Keratinocyte (primary cell): ENCODE measurements at regions not wholly inside any gene's neighbourhood (a gene's known extent, or its start where the extent isn't known, plus 50 kb on each side); places are given as distances from the start of the nearest gene placed in this dataset.
A peak's percentile ranks its signal among the peaks of the same experiment; 100 is the strongest.

Experiments used
- DNase-seq: peaks from one replicate; pipeline ENCODE4 v3.0.0-alpha.2; 2011; ENCODE audit warnings: low read depth, missing footprints, low spot score
- FAIRE-seq: peaks from 2 replicates; lab custom pipeline; 2011; peaks lifted over from hg19 to GRCh38; lab: Jason Lieb, UNC
- H2AFZ ChIP-seq: 2 replicates; pipeline ENCODE4 v1.6.0; 2012; ENCODE audit warnings: low read length, control low read depth, inconsistent platforms; ENCODE audit not compliant: control insufficient read depth
- H3K27ac ChIP-seq: 2 replicates; pipeline ENCODE4 v1.5.1; 2011; ENCODE audit warnings: low read length; ENCODE audit not compliant: control insufficient read depth, insufficient read depth
- H3K27me3 ChIP-seq: 3 replicates; pipeline ENCODE4 v1.6.0; 2011; ENCODE audit warnings: low read length; ENCODE audit not compliant: control insufficient read depth, insufficient read depth; ENCODE audit errors: extremely low read depth
- H3K36me3 ChIP-seq, 2 experiments: 2 replicates in 1 of 2; 3 replicates in 1 of 2; pipeline ENCODE4 v1.5.1; 2011; ENCODE audit warnings: low read length in 2 of 2, mild to moderate bottlenecking in 1 of 2; ENCODE audit not compliant: control insufficient read depth in 2 of 2, insufficient read depth in 2 of 2; ENCODE audit errors: extremely low read depth in 1 of 2
- H3K4me1 ChIP-seq: 3 replicates; pipeline ENCODE4 v1.5.1; 2011; ENCODE audit warnings: low read length; ENCODE audit not compliant: control insufficient read depth, insufficient read depth; ENCODE audit errors: extremely low read depth
- H3K4me2 ChIP-seq: 3 replicates; pipeline ENCODE4 v1.6.0; 2011; ENCODE audit warnings: low read depth, low read length; ENCODE audit not compliant: control insufficient read depth, insufficient read depth; ENCODE audit errors: extremely low read depth
- H3K4me3 ChIP-seq, 3 experiments: fragments of 200-600 bp in 1 of 3; sonication (generic) in 1 of 3; 2 replicates in 2 of 3; 3 replicates in 1 of 3; pipeline ENCODE4 v1.5.1; 2011 to 2016; ENCODE audit warnings: low read length in 3 of 3, mild to moderate bottlenecking in 3 of 3, control low read depth in 2 of 3, inconsistent platforms in 1 of 3, low read depth in 1 of 3, mixed read lengths in 1 of 3, mixed run types in 1 of 3, moderate library complexity in 1 of 3; ENCODE audit not compliant: control insufficient read depth in 2 of 3, insufficient read depth in 2 of 3; ENCODE audit errors: extremely low read depth in 1 of 3
- H3K79me2 ChIP-seq: 2 replicates; pipeline ENCODE4 v1.6.0; 2012; ENCODE audit warnings: low read length; ENCODE audit not compliant: control insufficient read depth, insufficient read depth
- H3K9ac ChIP-seq: 3 replicates; pipeline ENCODE4 v1.6.0; 2011; ENCODE audit warnings: low read length; ENCODE audit not compliant: control insufficient read depth, insufficient read depth; ENCODE audit errors: extremely low read depth
- H3K9me1 ChIP-seq: 3 replicates; pipeline ENCODE4 v1.6.0; 2011; ENCODE audit warnings: low read length; ENCODE audit not compliant: control insufficient read depth, insufficient read depth; ENCODE audit errors: extremely low read depth
- H3K9me3 ChIP-seq: 2 replicates; pipeline ENCODE4 v1.5.1; 2012; ENCODE audit warnings: low read depth, low read length; ENCODE audit not compliant: control insufficient read depth
- H4K20me1 ChIP-seq: 3 replicates; pipeline ENCODE4 v1.6.0; 2011; ENCODE audit warnings: low read length; ENCODE audit not compliant: control insufficient read depth, insufficient read depth; ENCODE audit errors: extremely low read depth
- CTCF ChIP-seq, 3 experiments: IDR thresholded peaks in 1 of 3; conservative IDR thresholded peaks in 1 of 3; optimal IDR thresholded peaks in 1 of 3; 2 replicates in 2 of 3; 3 replicates in 1 of 3; pipeline versions ENCODE3 to v1.5.1; 2011; ENCODE audit warnings: low read length in 3 of 3, mild to moderate bottlenecking in 3 of 3, moderate library complexity in 2 of 3, control low read depth in 1 of 3, inconsistent platforms in 1 of 3; ENCODE audit not compliant: insufficient read depth in 2 of 3; ENCODE audit errors: extremely low read depth in 1 of 3
- EZH2 ChIP-seq: IDR thresholded peaks from one replicate; pipeline ENCODE4 v1.6.1; 2012; ENCODE audit warnings: inconsistent platforms, mild to moderate bottlenecking, low read length, moderate library complexity
- dilution Hi-C: fragments of 300-500 bp; cut with MboI; formaldehyde crosslinking; loops from one replicate; pipeline ENCODE4 v1.7.0; 2020; ENCODE audit warnings: low sequenced_read_pairs; ENCODE audit not compliant: extremely low pct_ligation_motif_present

- Histone ChIP-seq H3K27me3 (no peaks in the 10 kb centered on the region), H3K9me3 (no peaks in the 10 kb centered on the region), H3K9me1 (no peaks in the 10 kb centered on the region), H3K4me3 (no peak overlapping the region), H4K20me1 (no peaks in the 10 kb centered on the region), H3K27ac (no peak overlapping the region), H3K9ac (no peak overlapping the region), H3K36me3 (no peaks in the 10 kb centered on the region), H3K4me2 (no peak overlapping the region), H2AFZ (no peak overlapping the region), H3K4me1 (no peaks in the 10 kb centered on the region), H3K79me2 (no peaks in the 10 kb centered on the region)
- TF ChIP-seq EZH2 (no peak), CTCF (optimal IDR thresholded peaks at IDR 0.05 in 1 of 3, IDR thresholded peaks at IDR 0.05 in 1 of 3, conservative IDR thresholded peaks at IDR 0.05 in 1 of 3; ENCODE audit: extremely low read depth in 1 of 3, insufficient read depth in 2 of 3, low read length in 3 of 3) (no peak)
- dilution Hi-C loops: no loop called here
- DNase-seq (no peak), FAIRE-seq (no peak)
These were observed 981.9 kb downstream of the TUSC7 start for GRCh38 chr3:117691526-117691925.

GRCh38 chr3:117692416-117692995 lies 982.9 kb downstream of the TUSC7 start:
- Histone ChIP-seq H3K4me3 (no peak overlapping the region), H3K9me1 (no peaks in the 10 kb centered on the region), H3K4me1 (no peaks in the 10 kb centered on the region), H3K9ac (no peak overlapping the region), H3K4me2 (no peak overlapping the region), H3K79me2 (no peaks in the 10 kb centered on the region), H3K27me3 (no peaks in the 10 kb centered on the region), H3K36me3 (no peaks in the 10 kb centered on the region), H3K27ac (no peak overlapping the region), H3K9me3 (no peaks in the 10 kb centered on the region), H4K20me1 (no peaks in the 10 kb centered on the region), H2AFZ (peak overlapping the region; percentile 1)
- no peak for FAIRE-seq
- no peak for DNase-seq
- TF ChIP-seq EZH2 (no peak), CTCF (optimal IDR thresholded peaks at IDR 0.05 in 1 of 3, IDR thresholded peaks at IDR 0.05 in 1 of 3, conservative IDR thresholded peaks at IDR 0.05 in 1 of 3; ENCODE audit: extremely low read depth in 1 of 3, insufficient read depth in 2 of 3, low read length in 3 of 3) (no peak)
- dilution Hi-C loops: no loop called here
